HG03442 (cell line): ENCODE measurements at regions not wholly inside any gene's neighbourhood (a gene's known extent, or its start where the extent isn't known, plus 50 kb on each side); places are given as distances from the start of the nearest gene placed in this dataset.
A peak's percentile ranks its signal among the peaks of the same experiment; 100 is the strongest.

Experiments
- ATAC-seq: cut with Tn5 transposase; IDR thresholded peaks from one replicate; pipeline ENCODE4 v1.9.1; 2021; ENCODE audit warnings: mild to moderate bottlenecking, moderate library complexity; ENCODE audit not compliant: unreplicated experiment

- ATAC-seq, result peak; percentile 72
Observed at GRCh38 chrY:12552471-12553283, 148.4 kb upstream of the USP9Y start.

- ATAC-seq, result no peak
Observed at GRCh38 chrY:12553909-12554308, 147.1 kb upstream of the USP9Y start.

- no peak for ATAC-seq
Observed at GRCh38 chrY:12555005-12555404, 146.0 kb upstream of the USP9Y start.

GRCh38 chrY:12559007-12559406 lies 142.0 kb upstream of the USP9Y start:
- ATAC-seq, result no peak

GRCh38 chrY:12576278-12576677 lies 124.8 kb upstream of the USP9Y start:
- no peak for ATAC-seq

GRCh38 chrY:12593532-12594216 lies 107.4 kb upstream of the USP9Y start:
- ATAC-seq, result no peak

- no peak for ATAC-seq
Observed at GRCh38 chrY:12598783-12599182, 102.2 kb upstream of the USP9Y start.

- no peak for ATAC-seq
Observed at GRCh38 chrY:12605426-12605825, 95.6 kb upstream of the USP9Y start.

- no peak for ATAC-seq
Observed at GRCh38 chrY:12610861-12611260, 90.2 kb upstream of the USP9Y start.

- ATAC-seq, result no peak
Observed at GRCh38 chrY:12615733-12616446, 85.1 kb upstream of the USP9Y start.

GRCh38 chrY:12621454-12622081 lies 79.5 kb upstream of the USP9Y start:
- no peak for ATAC-seq

- no peak for ATAC-seq
Observed at GRCh38 chrY:12623204-12623603, 77.8 kb upstream of the USP9Y start.

GRCh38 chrY:12642986-12643385 lies 58.0 kb upstream of the USP9Y start:
- no peak for ATAC-seq

GRCh38 chrY:12643693-12644348 lies 57.2 kb upstream of the USP9Y start:
- ATAC-seq, result no peak

GRCh38 chrY:12651095-12651494 lies 49.9 kb upstream of the USP9Y start:
- ATAC-seq, result no peak
